ENCODE measurements at regions not wholly inside any gene's neighbourhood (a gene's known extent, or its start where the extent isn't known, plus 50 kb on each side); places are given as distances from the start of the nearest gene placed in this dataset.

DNA sequence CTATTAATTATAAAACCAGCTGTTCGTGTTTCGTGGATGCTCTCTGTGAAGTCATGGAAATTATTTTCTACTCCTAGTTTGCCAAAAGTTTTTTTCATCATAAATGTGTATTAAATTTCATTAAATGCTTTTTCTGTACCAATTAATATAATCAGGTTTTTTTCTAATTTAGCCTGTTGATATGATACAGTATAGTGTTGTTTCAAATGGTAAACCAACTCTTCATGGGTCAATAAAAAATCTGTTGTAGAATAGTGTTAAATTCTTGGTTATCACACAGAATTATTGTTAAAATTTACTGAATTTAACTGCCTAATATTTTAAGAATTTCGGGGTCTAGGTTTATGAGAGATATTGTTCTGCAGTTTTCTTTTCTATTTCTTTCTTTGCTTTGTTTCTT lies 505.9 kb upstream of the MANEA start:
- TF ChIP-seq, protein P1, sequence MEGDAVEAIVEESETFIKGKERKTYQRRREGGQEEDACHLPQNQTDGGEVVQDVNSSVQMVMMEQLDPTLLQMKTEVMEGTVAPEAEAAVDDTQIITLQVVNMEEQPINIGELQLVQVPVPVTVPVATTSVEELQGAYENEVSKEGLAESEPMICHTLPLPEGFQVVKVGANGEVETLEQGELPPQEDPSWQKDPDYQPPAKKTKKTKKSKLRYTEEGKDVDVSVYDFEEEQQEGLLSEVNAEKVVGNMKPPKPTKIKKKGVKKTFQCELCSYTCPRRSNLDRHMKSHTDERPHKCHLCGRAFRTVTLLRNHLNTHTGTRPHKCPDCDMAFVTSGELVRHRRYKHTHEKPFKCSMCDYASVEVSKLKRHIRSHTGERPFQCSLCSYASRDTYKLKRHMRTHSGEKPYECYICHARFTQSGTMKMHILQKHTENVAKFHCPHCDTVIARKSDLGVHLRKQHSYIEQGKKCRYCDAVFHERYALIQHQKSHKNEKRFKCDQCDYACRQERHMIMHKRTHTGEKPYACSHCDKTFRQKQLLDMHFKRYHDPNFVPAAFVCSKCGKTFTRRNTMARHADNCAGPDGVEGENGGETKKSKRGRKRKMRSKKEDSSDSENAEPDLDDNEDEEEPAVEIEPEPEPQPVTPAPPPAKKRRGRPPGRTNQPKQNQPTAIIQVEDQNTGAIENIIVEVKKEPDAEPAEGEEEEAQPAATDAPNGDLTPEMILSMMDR (IDR thresholded peaks at IDR 0.05; ENCODE audit: insufficient read depth, low read length): no peak
- TF ChIP-seq POLR2AphosphoS5 (IDR thresholded peaks at IDR 0.05; ENCODE audit: low read depth): no peak
- TF ChIP-seq, protein P2, sequence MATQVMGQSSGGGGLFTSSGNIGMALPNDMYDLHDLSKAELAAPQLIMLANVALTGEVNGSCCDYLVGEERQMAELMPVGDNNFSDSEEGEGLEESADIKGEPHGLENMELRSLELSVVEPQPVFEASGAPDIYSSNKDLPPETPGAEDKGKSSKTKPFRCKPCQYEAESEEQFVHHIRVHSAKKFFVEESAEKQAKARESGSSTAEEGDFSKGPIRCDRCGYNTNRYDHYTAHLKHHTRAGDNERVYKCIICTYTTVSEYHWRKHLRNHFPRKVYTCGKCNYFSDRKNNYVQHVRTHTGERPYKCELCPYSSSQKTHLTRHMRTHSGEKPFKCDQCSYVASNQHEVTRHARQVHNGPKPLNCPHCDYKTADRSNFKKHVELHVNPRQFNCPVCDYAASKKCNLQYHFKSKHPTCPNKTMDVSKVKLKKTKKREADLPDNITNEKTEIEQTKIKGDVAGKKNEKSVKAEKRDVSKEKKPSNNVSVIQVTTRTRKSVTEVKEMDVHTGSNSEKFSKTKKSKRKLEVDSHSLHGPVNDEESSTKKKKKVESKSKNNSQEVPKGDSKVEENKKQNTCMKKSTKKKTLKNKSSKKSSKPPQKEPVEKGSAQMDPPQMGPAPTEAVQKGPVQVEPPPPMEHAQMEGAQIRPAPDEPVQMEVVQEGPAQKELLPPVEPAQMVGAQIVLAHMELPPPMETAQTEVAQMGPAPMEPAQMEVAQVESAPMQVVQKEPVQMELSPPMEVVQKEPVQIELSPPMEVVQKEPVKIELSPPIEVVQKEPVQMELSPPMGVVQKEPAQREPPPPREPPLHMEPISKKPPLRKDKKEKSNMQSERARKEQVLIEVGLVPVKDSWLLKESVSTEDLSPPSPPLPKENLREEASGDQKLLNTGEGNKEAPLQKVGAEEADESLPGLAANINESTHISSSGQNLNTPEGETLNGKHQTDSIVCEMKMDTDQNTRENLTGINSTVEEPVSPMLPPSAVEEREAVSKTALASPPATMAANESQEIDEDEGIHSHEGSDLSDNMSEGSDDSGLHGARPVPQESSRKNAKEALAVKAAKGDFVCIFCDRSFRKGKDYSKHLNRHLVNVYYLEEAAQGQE (IDR thresholded peaks at IDR 0.05; ENCODE audit: insufficient replicate concordance, low read depth): no peak
- TF ChIP-seq GABPA (IDR thresholded peaks at IDR 0.05; ENCODE audit: low read depth): no peak
- TF ChIP-seq SPI1 (IDR thresholded peaks at IDR 0.05; ENCODE audit: borderline replicate concordance, low read depth): no peak
